ENCODE measurements at regions not wholly inside any gene's neighbourhood (a gene's known extent, or its start where the extent isn't known, plus 50 kb on each side); places are given as distances from the start of the nearest gene placed in this dataset.

- no peak for DNase-seq
Measured at GRCh38 chr20:60652615-60653014, 599.4 kb upstream of the CDH4 start.

GRCh38 chr20:60653111-60653845 lies 598.8 kb upstream of the CDH4 start:
- DNase-seq: no peak

GRCh38 chr20:60658681-60659080 lies 593.4 kb upstream of the CDH4 start:
- no peak for DNase-seq

- no peak for DNase-seq
Measured at GRCh38 chr20:60659240-60659639, 592.8 kb upstream of the CDH4 start.

GRCh38 chr20:60662307-60662706 lies 589.8 kb upstream of the CDH4 start:
- DNase-seq: no peak

GRCh38 chr20:60664106-60664505 lies 588.0 kb upstream of the CDH4 start:
- DNase-seq: no peak

- DNase-seq: no peak
Measured at GRCh38 chr20:60667641-60668040, 584.4 kb upstream of the CDH4 start.

- peak; percentile 34 for DNase-seq
Measured at GRCh38 chr20:60669211-60669610, 582.9 kb upstream of the CDH4 start.

- DNase-seq: no peak
Measured at GRCh38 chr20:60676011-60676410, 576.0 kb upstream of the CDH4 start.

- DNase-seq: no peak
Measured at GRCh38 chr20:60677819-60678218, 574.2 kb upstream of the CDH4 start.

GRCh38 chr20:60680554-60680953 lies 571.5 kb upstream of the CDH4 start:
- no peak for DNase-seq

- DNase-seq: no peak
Measured at GRCh38 chr20:60687213-60687612, 564.8 kb upstream of the CDH4 start.

GRCh38 chr20:60690771-60691170 lies 561.3 kb upstream of the CDH4 start:
- DNase-seq: no peak

- DNase-seq: no peak
Measured at GRCh38 chr20:60691966-60692615, 560.0 kb upstream of the CDH4 start.

- no peak for DNase-seq
Measured at GRCh38 chr20:60693496-60694133, 558.4 kb upstream of the CDH4 start.

GRCh38 chr20:60694763-60695162 lies 557.3 kb upstream of the CDH4 start:
- no peak for DNase-seq

GRCh38 chr20:60695226-60696000 lies 556.6 kb upstream of the CDH4 start:
- no peak for DNase-seq

GRCh38 chr20:60697252-60697651 lies 554.8 kb upstream of the CDH4 start:
- DNase-seq: no peak

- DNase-seq: no peak
Measured at GRCh38 chr20:60700728-60701127, 551.3 kb upstream of the CDH4 start.

- no peak for DNase-seq
Measured at GRCh38 chr20:60704147-60704546, 547.9 kb upstream of the CDH4 start.

GRCh38 chr20:60713396-60713795 lies 538.7 kb upstream of the CDH4 start:
- DNase-seq: no peak

- no peak for DNase-seq
Measured at GRCh38 chr20:60715172-60715571, 536.9 kb upstream of the CDH4 start.

GRCh38 chr20:60718743-60719480 lies 533.1 kb upstream of the CDH4 start:
- DNase-seq: no peak

Measured in right hindlimb (tissue), 1 donor.